ENCODE measurements at regions not wholly inside any gene's neighbourhood (a gene's known extent, or its start where the extent isn't known, plus 50 kb on each side); places are given as distances from the start of the nearest gene placed in this dataset.

DNA sequence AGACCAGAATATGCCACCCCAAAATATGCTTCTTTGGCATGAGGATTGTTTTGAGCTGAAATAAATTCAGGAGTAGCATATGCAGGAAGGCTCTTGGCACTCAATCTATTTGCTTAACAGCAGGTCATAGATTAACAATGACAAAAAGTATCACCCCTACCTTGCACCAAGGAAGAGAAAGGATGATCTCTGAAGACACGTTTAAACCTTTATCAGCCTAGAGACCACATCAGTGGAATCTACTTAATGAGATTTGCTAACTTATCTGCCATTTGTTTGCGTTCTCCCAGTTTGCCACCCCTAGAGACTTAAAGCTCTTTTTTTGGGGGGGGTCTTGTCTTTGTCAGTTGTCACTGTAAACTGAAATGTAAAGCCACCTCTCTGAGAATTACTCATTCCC lies 1278.7 kb upstream of the USP15 start:
- Histone ChIP-seq H3K4me1 (ENCODE audit: control insufficient read depth in 1 of 2, low read depth in 2 of 2) (no peaks in the 10 kb centered on the region), H3K4me3 (no peak overlapping the region), H3K27me3 (replicated peaks; ENCODE audit: insufficient read depth) (no peaks in the 10 kb centered on the region), H3K36me3 (no peaks in the 10 kb centered on the region), H3K9me3 (no peaks in the 10 kb centered on the region), H3K27ac (no peak overlapping the region)
- TF ChIP-seq, protein P1, sequence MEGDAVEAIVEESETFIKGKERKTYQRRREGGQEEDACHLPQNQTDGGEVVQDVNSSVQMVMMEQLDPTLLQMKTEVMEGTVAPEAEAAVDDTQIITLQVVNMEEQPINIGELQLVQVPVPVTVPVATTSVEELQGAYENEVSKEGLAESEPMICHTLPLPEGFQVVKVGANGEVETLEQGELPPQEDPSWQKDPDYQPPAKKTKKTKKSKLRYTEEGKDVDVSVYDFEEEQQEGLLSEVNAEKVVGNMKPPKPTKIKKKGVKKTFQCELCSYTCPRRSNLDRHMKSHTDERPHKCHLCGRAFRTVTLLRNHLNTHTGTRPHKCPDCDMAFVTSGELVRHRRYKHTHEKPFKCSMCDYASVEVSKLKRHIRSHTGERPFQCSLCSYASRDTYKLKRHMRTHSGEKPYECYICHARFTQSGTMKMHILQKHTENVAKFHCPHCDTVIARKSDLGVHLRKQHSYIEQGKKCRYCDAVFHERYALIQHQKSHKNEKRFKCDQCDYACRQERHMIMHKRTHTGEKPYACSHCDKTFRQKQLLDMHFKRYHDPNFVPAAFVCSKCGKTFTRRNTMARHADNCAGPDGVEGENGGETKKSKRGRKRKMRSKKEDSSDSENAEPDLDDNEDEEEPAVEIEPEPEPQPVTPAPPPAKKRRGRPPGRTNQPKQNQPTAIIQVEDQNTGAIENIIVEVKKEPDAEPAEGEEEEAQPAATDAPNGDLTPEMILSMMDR (IDR thresholded peaks at IDR 0.05) = no peak
- no peak for ATAC-seq (ENCODE audit: insufficient number of reproducible peaks, low FRiP score, low read depth)
- no peak for DNase-seq (ENCODE audit: low spot score)

- DNase-seq (ENCODE audit: low spot score) = no peak
- no peaks in the 10 kb centered on the region for H3K4me1 ChIP-seq (ENCODE audit: control insufficient read depth in 1 of 2, low read depth in 2 of 2)
- H3K4me3 ChIP-seq = no peak overlapping the region
- H3K27ac ChIP-seq = no peak overlapping the region
- ATAC-seq (ENCODE audit: insufficient number of reproducible peaks, low FRiP score, low read depth) = no peak
- TF ChIP-seq, protein P1 (IDR thresholded peaks at IDR 0.05) = no peak
- no peaks in the 10 kb centered on the region for H3K9me3 ChIP-seq
- no peaks in the 10 kb centered on the region for H3K27me3 ChIP-seq (replicated peaks; ENCODE audit: insufficient read depth)
- H3K36me3 ChIP-seq = no peaks in the 10 kb centered on the region
Measured at GRCh38 chr12:60992087-60992486, 1268.1 kb upstream of the USP15 start.

DNA sequence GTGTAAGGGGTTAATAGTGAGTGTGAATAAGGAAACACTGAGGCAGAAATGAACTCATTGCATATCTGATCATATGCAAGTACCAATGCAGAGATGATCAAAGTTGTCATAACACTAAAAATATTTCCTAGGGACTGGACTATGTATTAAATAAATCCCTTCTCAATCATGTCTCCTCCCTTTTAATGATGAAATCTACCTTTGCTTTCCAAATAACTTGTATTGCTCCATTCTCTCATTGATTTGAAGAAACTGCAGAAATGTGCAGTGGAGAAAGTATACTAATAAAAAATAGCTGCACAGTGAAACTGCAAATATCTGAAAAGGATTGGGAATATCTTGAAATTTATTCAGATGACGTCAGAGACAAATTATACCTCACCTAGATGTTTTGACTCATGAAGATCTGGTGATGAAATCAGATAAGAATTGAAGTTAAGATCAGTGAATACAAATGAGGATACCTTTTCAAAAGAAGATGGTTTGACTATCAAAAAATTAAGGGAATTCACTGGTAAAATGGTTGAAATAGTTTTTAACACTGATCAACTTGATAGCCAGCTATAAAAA lies 1264.9 kb upstream of the USP15 start:
- ATAC-seq (ENCODE audit: insufficient number of reproducible peaks, low FRiP score, low read depth) (no peak), DNase-seq (ENCODE audit: low spot score) (no peak)
- TF ChIP-seq, protein P1 (IDR thresholded peaks at IDR 0.05) = no peak
- H3K27me3 ChIP-seq (replicated peaks; ENCODE audit: insufficient read depth) = no peaks in the 10 kb centered on the region
- H3K4me3 ChIP-seq = no peak overlapping the region
- H3K27ac ChIP-seq = no peak overlapping the region
- no peaks in the 10 kb centered on the region for H3K4me1 ChIP-seq (ENCODE audit: control insufficient read depth in 1 of 2, low read depth in 2 of 2)
- no peaks in the 10 kb centered on the region for H3K9me3 ChIP-seq
- no peaks in the 10 kb centered on the region for H3K36me3 ChIP-seq

DNA sequence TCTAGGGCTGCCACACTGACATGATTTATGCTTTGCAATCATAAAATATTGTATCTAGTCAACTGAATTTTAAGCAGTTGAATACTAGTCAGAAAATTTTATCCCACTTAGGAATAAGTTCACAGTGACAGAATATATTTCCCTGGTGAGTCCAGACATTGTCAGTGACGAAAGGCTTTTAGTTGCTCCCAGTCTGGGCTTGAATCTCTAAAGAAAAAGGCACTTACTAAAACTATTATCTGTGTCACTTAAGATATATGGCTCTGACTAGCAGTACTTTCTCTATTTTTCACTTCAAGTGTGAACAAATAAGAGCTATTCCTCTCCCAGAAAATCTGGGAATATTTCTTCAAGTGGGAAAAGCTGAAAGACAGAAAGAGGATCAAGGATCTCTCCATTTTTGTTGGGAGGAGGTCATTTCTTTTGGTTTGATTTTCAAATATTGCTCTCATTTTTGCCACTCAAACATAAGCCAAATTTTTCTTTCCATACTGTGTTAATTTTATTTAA lies 1262.3 kb upstream of the USP15 start:
- DNase-seq (ENCODE audit: low spot score) (no peak), ATAC-seq (ENCODE audit: insufficient number of reproducible peaks, low FRiP score, low read depth) (no peak)
- H3K27ac ChIP-seq = no peak overlapping the region
- no peaks in the 10 kb centered on the region for H3K4me1 ChIP-seq (ENCODE audit: control insufficient read depth in 1 of 2, low read depth in 2 of 2)
- H3K27me3 ChIP-seq (replicated peaks; ENCODE audit: insufficient read depth) = no peaks in the 10 kb centered on the region
- no peaks in the 10 kb centered on the region for H3K36me3 ChIP-seq
- TF ChIP-seq, protein P1 (IDR thresholded peaks at IDR 0.05) = no peak
- H3K9me3 ChIP-seq = no peaks in the 10 kb centered on the region
- H3K4me3 ChIP-seq = no peak overlapping the region

GRCh38 chr12:61009192-61009591 lies 1251.0 kb upstream of the USP15 start:
- no peaks in the 10 kb centered on the region for H3K36me3 ChIP-seq
- no peaks in the 10 kb centered on the region for H3K4me1 ChIP-seq (ENCODE audit: control insufficient read depth in 1 of 2, low read depth in 2 of 2)
- TF ChIP-seq, protein P1 (IDR thresholded peaks at IDR 0.05) = no peak
- no peak for ATAC-seq (ENCODE audit: insufficient number of reproducible peaks, low FRiP score, low read depth)
- no peaks in the 10 kb centered on the region for H3K27me3 ChIP-seq (replicated peaks; ENCODE audit: insufficient read depth)
- DNase-seq (ENCODE audit: low spot score) = no peak
- H3K4me3 ChIP-seq = no peak overlapping the region
- no peaks in the 10 kb centered on the region for H3K9me3 ChIP-seq
- no peak overlapping the region for H3K27ac ChIP-seq

All from thoracic aorta (tissue), 2 donors.